ENCODE measurements at regions not wholly inside any gene's neighbourhood (a gene's known extent, or its start where the extent isn't known, plus 50 kb on each side); places are given as distances from the start of the nearest gene placed in this dataset.

GRCh38 chr13:107482688-107483087, 732.6 kb downstream of the LIG4 start:
- intact Hi-C loops (cut with DNase I): no loop called here
- ATAC-seq: no peak
- no peak for DNase-seq (ENCODE audit: low spot score)

- no peak for DNase-seq (ENCODE audit: low spot score)
- no peak for ATAC-seq
These were observed 735.2 kb downstream of the LIG4 start for GRCh38 chr13:107480130-107480529.

GRCh38 chr13:107477772-107478379, 737.5 kb downstream of the LIG4 start:
- no peak for DNase-seq (ENCODE audit: low spot score)
- no peak for ATAC-seq

More at GRCh38 chr13:107480130-107480529, 735.2 kb downstream of the LIG4 start:
- intact Hi-C loops (cut with DNase I): no loop called here

GRCh38 chr13:107475753-107476453, 739.4 kb downstream of the LIG4 start:
- intact Hi-C loops (cut with DNase I): no loop called here
- no peak for DNase-seq (ENCODE audit: low spot score)
- ATAC-seq: no peak

More at GRCh38 chr13:107477772-107478379, 737.5 kb downstream of the LIG4 start:
- intact Hi-C loops (cut with DNase I): no loop called here

GRCh38 chr13:107473253-107473652, 742.1 kb downstream of the LIG4 start:
- ATAC-seq (no peak), DNase-seq (ENCODE audit: low spot score) (no peak)
- intact Hi-C loops (cut with DNase I): no loop called here

GRCh38 chr13:107466326-107467099, 748.8 kb downstream of the LIG4 start:
- intact Hi-C loops (cut with DNase I): no loop called here
- no peak for ATAC-seq
- no peak for DNase-seq (ENCODE audit: low spot score)

GRCh38 chr13:107462501-107462900, 752.8 kb downstream of the LIG4 start:
- DNase-seq (ENCODE audit: low spot score): no peak
- no peak for ATAC-seq
- intact Hi-C loops (cut with DNase I): no loop called here

- ATAC-seq (no peak), DNase-seq (ENCODE audit: low spot score) (no peak)
- intact Hi-C loops (cut with DNase I): no loop called here
These were observed 753.6 kb downstream of the LIG4 start for GRCh38 chr13:107461751-107462150.

GRCh38 chr13:107459430-107459829, 755.9 kb downstream of the LIG4 start:
- no peak for DNase-seq (ENCODE audit: low spot score)
- intact Hi-C loops (cut with DNase I): no loop called here
- ATAC-seq: no peak

- intact Hi-C loops (cut with DNase I): no loop called here
- DNase-seq (ENCODE audit: low spot score) (no peak), ATAC-seq (no peak)
These were observed 757.1 kb downstream of the LIG4 start for GRCh38 chr13:107458269-107458668.

- ATAC-seq (no peak), DNase-seq (ENCODE audit: low spot score) (no peak)
- intact Hi-C loops (cut with DNase I): no loop called here
These were observed 757.6 kb downstream of the LIG4 start for GRCh38 chr13:107457686-107458085.

- intact Hi-C loops (cut with DNase I): no loop called here
- no peak for DNase-seq (ENCODE audit: low spot score)
- ATAC-seq: no peak
These were observed 758.9 kb downstream of the LIG4 start for GRCh38 chr13:107456431-107456830.

GRCh38 chr13:107452833-107453232, 762.5 kb downstream of the LIG4 start:
- no peak for DNase-seq (ENCODE audit: low spot score)
- intact Hi-C loops (cut with DNase I): no loop called here
- ATAC-seq: no peak

GRCh38 chr13:107450931-107451330, 764.4 kb downstream of the LIG4 start:
- no peak for DNase-seq (ENCODE audit: low spot score)
- peak; percentile 61 for ATAC-seq
- intact Hi-C loops (cut with DNase I): no loop called here

- ATAC-seq: no peak
- intact Hi-C loops (cut with DNase I): no loop called here
These were observed 764.9 kb downstream of the LIG4 start for GRCh38 chr13:107450431-107450830.

GRCh38 chr13:107447591-107447990, 767.7 kb downstream of the LIG4 start:
- DNase-seq (ENCODE audit: low spot score) (no peak), ATAC-seq (no peak)
- intact Hi-C loops (cut with DNase I): no loop called here

More at GRCh38 chr13:107450431-107450830, 764.9 kb downstream of the LIG4 start:
- no peak for DNase-seq (ENCODE audit: low spot score)

- ATAC-seq: no peak
- intact Hi-C loops (cut with DNase I): no loop called here
- DNase-seq (ENCODE audit: low spot score): no peak
These were observed 774.1 kb downstream of the LIG4 start for GRCh38 chr13:107441279-107441678.

- ATAC-seq (no peak), DNase-seq (ENCODE audit: low spot score) (no peak)
- intact Hi-C loops (cut with DNase I): no loop called here
These were observed 777.1 kb downstream of the LIG4 start for GRCh38 chr13:107438251-107438650.

- DNase-seq (ENCODE audit: low spot score): no peak
- ATAC-seq: no peak
- intact Hi-C loops (cut with DNase I): no loop called here
These were observed 781.0 kb downstream of the LIG4 start for GRCh38 chr13:107434347-107434746.

GRCh38 chr13:107427536-107427935, 787.8 kb downstream of the LIG4 start:
- DNase-seq (ENCODE audit: low spot score) (no peak), ATAC-seq (no peak)
- intact Hi-C loops (cut with DNase I): no loop called here
